ENCODE measurements at regions not wholly inside any gene's neighbourhood (a gene's known extent, or its start where the extent isn't known, plus 50 kb on each side); places are given as distances from the start of the nearest gene placed in this dataset.

GRCh38 chr11:25659706-25660105 lies 672.2 kb upstream of the ANO3 start:
- TF ChIP-seq CTCF (IDR thresholded peaks at IDR 0.05; ENCODE audit: borderline replicate concordance, extremely low read depth, low read length, poor library complexity, severe bottlenecking): no peak
- no peak for TF ChIP-seq EZH2 (IDR thresholded peaks at IDR 0.05; ENCODE audit: borderline replicate concordance, low read depth, low read length, severe bottlenecking)

All from DND-41 (cell line).